ENCODE measurements at regions not wholly inside any gene's neighbourhood (a gene's known extent, or its start where the extent isn't known, plus 50 kb on each side); places are given as distances from the start of the nearest gene placed in this dataset.

GRCh38 chr6:78476561-78476960 lies 390.8 kb upstream of the IRAK1BP1 start:
- H2BK120ac ChIP-seq (ENCODE audit: low read depth, low read length): no peak overlapping the region
- DNase-seq: no peak
- H3K4me3 ChIP-seq (ENCODE audit: low read length): no peak overlapping the region
- no peak overlapping the region for H3K23ac ChIP-seq (ENCODE audit: low read length)
- no peak overlapping the region for H2BK5ac ChIP-seq (ENCODE audit: low read length)
- no peaks in the 10 kb centered on the region for H3K4me1 ChIP-seq (ENCODE audit: control insufficient read depth, low read depth, low read length)
- H3K56ac ChIP-seq (ENCODE audit: low read length): no peak overlapping the region
- H3K18ac ChIP-seq (ENCODE audit: low read length): no peak overlapping the region
- H3K4ac ChIP-seq (ENCODE audit: low read depth, low read length): no peak overlapping the region
- H3K4me2 ChIP-seq (ENCODE audit: low read length): no peak overlapping the region
- no peak overlapping the region for H2AK5ac ChIP-seq (ENCODE audit: low read length)
- H3K27ac ChIP-seq (ENCODE audit: low read depth, low read length): no peak overlapping the region
- no peaks in the 10 kb centered on the region for H3K27me3 ChIP-seq (ENCODE audit: insufficient read depth, low read length, poor library complexity)
- no peak overlapping the region for H3K9ac ChIP-seq (ENCODE audit: low read length)
- H2BK15ac ChIP-seq (replicated peaks; ENCODE audit: low read depth): no peak overlapping the region
- H4K5ac ChIP-seq (ENCODE audit: low read length): no peak overlapping the region
- H3K79me2 ChIP-seq (ENCODE audit: control insufficient read depth, insufficient read depth, low read length): no peaks in the 10 kb centered on the region
- no peak overlapping the region for H4K8ac ChIP-seq (ENCODE audit: low read depth, low read length)
- H3K79me1 ChIP-seq (ENCODE audit: low read length): no peaks in the 10 kb centered on the region
- H3K36me3 ChIP-seq (ENCODE audit: control insufficient read depth, insufficient read depth, low read length): no peaks in the 10 kb centered on the region

- no peak overlapping the region for H3K56ac ChIP-seq (ENCODE audit: low read length)
- H3K4me1 ChIP-seq (ENCODE audit: control insufficient read depth, low read depth, low read length): no peaks in the 10 kb centered on the region
- H3K27me3 ChIP-seq (ENCODE audit: insufficient read depth, low read length, poor library complexity): no peaks in the 10 kb centered on the region
- H2BK15ac ChIP-seq (replicated peaks; ENCODE audit: low read depth): no peak overlapping the region
- H3K36me3 ChIP-seq (ENCODE audit: control insufficient read depth, insufficient read depth, low read length): no peaks in the 10 kb centered on the region
- H3K23ac ChIP-seq (ENCODE audit: low read length): no peak overlapping the region
- no peaks in the 10 kb centered on the region for H3K79me2 ChIP-seq (ENCODE audit: control insufficient read depth, insufficient read depth, low read length)
- no CpG with 5 or more reads among the region's 4 CpGs for WGBS (ENCODE audit: extremely low coverage, insufficient coverage, low lambda C conversion rate)
- no peak overlapping the region for H3K4me3 ChIP-seq (ENCODE audit: low read length)
- no peak overlapping the region for H3K4ac ChIP-seq (ENCODE audit: low read depth, low read length)
- no peak overlapping the region for H3K18ac ChIP-seq (ENCODE audit: low read length)
- DNase-seq: no peak
- H2AK5ac ChIP-seq (ENCODE audit: low read length): no peak overlapping the region
- H3K9ac ChIP-seq (ENCODE audit: low read length): no peak overlapping the region
- no peak overlapping the region for H2BK5ac ChIP-seq (ENCODE audit: low read length)
- H4K5ac ChIP-seq (ENCODE audit: low read length): no peak overlapping the region
- no peak overlapping the region for H3K27ac ChIP-seq (ENCODE audit: low read depth, low read length)
- H4K8ac ChIP-seq (ENCODE audit: low read depth, low read length): no peak overlapping the region
- H2BK120ac ChIP-seq (ENCODE audit: low read depth, low read length): no peak overlapping the region
- H3K4me2 ChIP-seq (ENCODE audit: low read length): no peak overlapping the region
- no peaks in the 10 kb centered on the region for H3K79me1 ChIP-seq (ENCODE audit: low read length)
Observed at GRCh38 chr6:78482801-78483552, 384.4 kb upstream of the IRAK1BP1 start.

- Histone ChIP-seq H4K8ac (ENCODE audit: low read depth, low read length) (no peak overlapping the region), H2BK15ac (replicated peaks; ENCODE audit: low read depth) (no peak overlapping the region), H3K18ac (ENCODE audit: low read length) (no peak overlapping the region), H3K4me2 (ENCODE audit: low read length) (no peak overlapping the region), H3K36me3 (ENCODE audit: control insufficient read depth, insufficient read depth, low read length) (no peaks in the 10 kb centered on the region), H2BK5ac (ENCODE audit: low read length) (no peak overlapping the region), H3K4me1 (ENCODE audit: control insufficient read depth, low read depth, low read length) (no peaks in the 10 kb centered on the region), H3K56ac (ENCODE audit: low read length) (no peak overlapping the region), H3K79me1 (ENCODE audit: low read length) (no peaks in the 10 kb centered on the region), H3K27ac (ENCODE audit: low read depth, low read length) (no peak overlapping the region), H2AK5ac (ENCODE audit: low read length) (no peak overlapping the region), H4K5ac (ENCODE audit: low read length) (no peak overlapping the region), H3K4ac (ENCODE audit: low read depth, low read length) (no peak overlapping the region), H3K4me3 (ENCODE audit: low read length) (no peak overlapping the region), H3K79me2 (ENCODE audit: control insufficient read depth, insufficient read depth, low read length) (no peaks in the 10 kb centered on the region), H3K27me3 (ENCODE audit: insufficient read depth, low read length, poor library complexity) (no peaks in the 10 kb centered on the region), H3K9ac (ENCODE audit: low read length) (no peak overlapping the region), H3K23ac (ENCODE audit: low read length) (no peak overlapping the region), H2BK120ac (ENCODE audit: low read depth, low read length) (no peak overlapping the region)
- no CpG with 5 or more reads among the region's 2 CpGs for WGBS (ENCODE audit: extremely low coverage, insufficient coverage, low lambda C conversion rate)
- no peak for DNase-seq
Observed at GRCh38 chr6:78483553-78484197, 383.7 kb upstream of the IRAK1BP1 start.

GRCh38 chr6:78484198-78485064 lies 382.9 kb upstream of the IRAK1BP1 start:
- no peak overlapping the region for H2AK5ac ChIP-seq (ENCODE audit: low read length)
- H3K18ac ChIP-seq (ENCODE audit: low read length): no peak overlapping the region
- H2BK5ac ChIP-seq (ENCODE audit: low read length): no peak overlapping the region
- H3K4me2 ChIP-seq (ENCODE audit: low read length): no peak overlapping the region
- no peak overlapping the region for H3K9ac ChIP-seq (ENCODE audit: low read length)
- DNase-seq: no peak
- H3K56ac ChIP-seq (ENCODE audit: low read length): no peak overlapping the region
- H3K23ac ChIP-seq (ENCODE audit: low read length): no peak overlapping the region
- no peak overlapping the region for H4K8ac ChIP-seq (ENCODE audit: low read depth, low read length)
- H3K79me2 ChIP-seq (ENCODE audit: control insufficient read depth, insufficient read depth, low read length): no peaks in the 10 kb centered on the region
- no peaks in the 10 kb centered on the region for H3K4me1 ChIP-seq (ENCODE audit: control insufficient read depth, low read depth, low read length)
- no peak overlapping the region for H2BK120ac ChIP-seq (ENCODE audit: low read depth, low read length)
- no peaks in the 10 kb centered on the region for H3K79me1 ChIP-seq (ENCODE audit: low read length)
- no peaks in the 10 kb centered on the region for H3K36me3 ChIP-seq (ENCODE audit: control insufficient read depth, insufficient read depth, low read length)
- H3K27me3 ChIP-seq (ENCODE audit: insufficient read depth, low read length, poor library complexity): no peaks in the 10 kb centered on the region
- H2BK15ac ChIP-seq (replicated peaks; ENCODE audit: low read depth): no peak overlapping the region
- H3K4ac ChIP-seq (ENCODE audit: low read depth, low read length): no peak overlapping the region
- no CpG with 5 or more reads among the region's 1 CpG for WGBS (ENCODE audit: extremely low coverage, insufficient coverage, low lambda C conversion rate)
- H3K27ac ChIP-seq (ENCODE audit: low read depth, low read length): no peak overlapping the region
- no peak overlapping the region for H3K4me3 ChIP-seq (ENCODE audit: low read length)
- H4K5ac ChIP-seq (ENCODE audit: low read length): no peak overlapping the region

- no peak overlapping the region for H4K8ac ChIP-seq (ENCODE audit: low read depth, low read length)
- no CpG with 5 or more reads among the region's 1 CpG for WGBS (ENCODE audit: extremely low coverage, insufficient coverage, low lambda C conversion rate)
- no peak for DNase-seq
- no peak overlapping the region for H3K4me2 ChIP-seq (ENCODE audit: low read length)
- H3K4me1 ChIP-seq (ENCODE audit: control insufficient read depth, low read depth, low read length): no peaks in the 10 kb centered on the region
- H2BK5ac ChIP-seq (ENCODE audit: low read length): no peak overlapping the region
- no peak overlapping the region for H2AK5ac ChIP-seq (ENCODE audit: low read length)
- H3K27ac ChIP-seq (ENCODE audit: low read depth, low read length): no peak overlapping the region
- H3K27me3 ChIP-seq (ENCODE audit: insufficient read depth, low read length, poor library complexity): no peaks in the 10 kb centered on the region
- no peak overlapping the region for H3K56ac ChIP-seq (ENCODE audit: low read length)
- no peak overlapping the region for H2BK120ac ChIP-seq (ENCODE audit: low read depth, low read length)
- H3K23ac ChIP-seq (ENCODE audit: low read length): no peak overlapping the region
- H3K9ac ChIP-seq (ENCODE audit: low read length): no peak overlapping the region
- no peak overlapping the region for H3K4me3 ChIP-seq (ENCODE audit: low read length)
- no peak overlapping the region for H2BK15ac ChIP-seq (replicated peaks; ENCODE audit: low read depth)
- H3K36me3 ChIP-seq (ENCODE audit: control insufficient read depth, insufficient read depth, low read length): no peaks in the 10 kb centered on the region
- H3K79me2 ChIP-seq (ENCODE audit: control insufficient read depth, insufficient read depth, low read length): no peaks in the 10 kb centered on the region
- H3K4ac ChIP-seq (ENCODE audit: low read depth, low read length): no peak overlapping the region
- H3K79me1 ChIP-seq (ENCODE audit: low read length): no peaks in the 10 kb centered on the region
- no peak overlapping the region for H3K18ac ChIP-seq (ENCODE audit: low read length)
- no peak overlapping the region for H4K5ac ChIP-seq (ENCODE audit: low read length)
Observed at GRCh38 chr6:78487401-78487800, 379.9 kb upstream of the IRAK1BP1 start.
